ENCODE measurements at regions not wholly inside any gene's neighbourhood (a gene's known extent, or its start where the extent isn't known, plus 50 kb on each side); places are given as distances from the start of the nearest gene placed in this dataset.

DNA sequence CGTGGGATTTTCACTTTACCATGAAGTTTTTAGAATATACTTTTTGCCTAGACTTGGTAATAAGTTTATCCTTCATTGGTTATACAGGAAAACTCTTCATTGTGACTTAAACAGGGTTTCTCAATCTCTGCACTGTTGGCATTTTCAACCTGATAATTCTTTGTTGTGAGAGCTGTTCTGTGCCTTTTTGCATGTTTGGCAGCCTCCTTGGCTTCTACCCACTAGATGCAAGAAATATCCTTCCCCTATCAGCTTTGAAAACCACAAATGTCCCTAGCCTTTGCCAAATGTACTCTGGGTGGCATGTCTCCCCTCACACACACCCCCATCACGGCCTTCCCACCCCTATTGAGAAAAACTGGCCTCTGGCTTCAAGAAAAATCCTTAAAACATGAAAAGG is 180.9 kb downstream of the ESM1 start:
- ChIA-PET POLR2A (interaction anchor here (0.8 kb wide), 1 partner anchor 10 kb away, joined by 3 read pairs; no protein-coding TSS in a partner anchor), CTCF (no interaction called here)
- DNase-seq: no peak
- peaks cover 2% of the 10 kb centered on the region for H3K9me3 Mint-ChIP-seq
- ATAC-seq (ENCODE audit: low read depth): no peak
- TF ChIP-seq, protein P1, sequence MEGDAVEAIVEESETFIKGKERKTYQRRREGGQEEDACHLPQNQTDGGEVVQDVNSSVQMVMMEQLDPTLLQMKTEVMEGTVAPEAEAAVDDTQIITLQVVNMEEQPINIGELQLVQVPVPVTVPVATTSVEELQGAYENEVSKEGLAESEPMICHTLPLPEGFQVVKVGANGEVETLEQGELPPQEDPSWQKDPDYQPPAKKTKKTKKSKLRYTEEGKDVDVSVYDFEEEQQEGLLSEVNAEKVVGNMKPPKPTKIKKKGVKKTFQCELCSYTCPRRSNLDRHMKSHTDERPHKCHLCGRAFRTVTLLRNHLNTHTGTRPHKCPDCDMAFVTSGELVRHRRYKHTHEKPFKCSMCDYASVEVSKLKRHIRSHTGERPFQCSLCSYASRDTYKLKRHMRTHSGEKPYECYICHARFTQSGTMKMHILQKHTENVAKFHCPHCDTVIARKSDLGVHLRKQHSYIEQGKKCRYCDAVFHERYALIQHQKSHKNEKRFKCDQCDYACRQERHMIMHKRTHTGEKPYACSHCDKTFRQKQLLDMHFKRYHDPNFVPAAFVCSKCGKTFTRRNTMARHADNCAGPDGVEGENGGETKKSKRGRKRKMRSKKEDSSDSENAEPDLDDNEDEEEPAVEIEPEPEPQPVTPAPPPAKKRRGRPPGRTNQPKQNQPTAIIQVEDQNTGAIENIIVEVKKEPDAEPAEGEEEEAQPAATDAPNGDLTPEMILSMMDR (IDR thresholded peaks at IDR 0.05): no peak
- no peak overlapping the region for H3K27ac Mint-ChIP-seq
- no peak overlapping the region for H3K4me3 Mint-ChIP-seq
- peaks cover 24% of the 10 kb centered on the region for H3K4me1 Mint-ChIP-seq
- no peaks in the 10 kb centered on the region for H3K27me3 Mint-ChIP-seq
- no peaks in the 10 kb centered on the region for H3K36me3 Mint-ChIP-seq (ENCODE audit: low read depth)
- intact Hi-C loops (cut with micrococcal nuclease): no loop called here

DNA sequence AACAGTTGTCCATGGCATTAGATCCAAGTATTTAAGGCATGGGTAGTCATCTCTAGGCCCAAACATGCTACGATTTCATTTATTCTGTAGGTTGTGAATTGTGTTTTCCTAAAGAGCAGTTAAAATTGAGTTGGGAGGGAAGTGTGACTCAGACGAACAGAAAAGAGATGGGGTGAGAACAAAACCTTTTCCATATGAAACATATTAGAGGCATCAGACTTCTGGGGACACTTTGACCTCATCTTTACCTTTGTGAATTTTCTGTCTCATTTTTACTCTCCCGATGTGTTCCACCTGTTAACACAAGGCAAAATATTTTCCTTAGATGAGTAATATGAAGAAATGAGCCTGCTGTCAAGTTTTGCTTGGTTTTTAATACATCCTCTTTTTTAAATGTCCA is 181.3 kb downstream of the ESM1 start:
- H3K36me3 Mint-ChIP-seq (ENCODE audit: low read depth): no peaks in the 10 kb centered on the region
- H3K9me3 Mint-ChIP-seq: peaks cover 2% of the 10 kb centered on the region
- intact Hi-C loops (cut with micrococcal nuclease): no loop called here
- peaks cover 29% of the 10 kb centered on the region for H3K4me1 Mint-ChIP-seq
- DNase-seq (no peak), ATAC-seq (ENCODE audit: low read depth) (no peak)
- CTCF ChIA-PET: no interaction called here
- POLR2A ChIA-PET: interaction anchor here (0.8 kb wide), 1 partner anchor 10 kb away, joined by 3 read pairs; no protein-coding TSS in a partner anchor
- no peak overlapping the region for H3K4me3 Mint-ChIP-seq
- TF ChIP-seq, protein P1 (IDR thresholded peaks at IDR 0.05): no peak
- no peak overlapping the region for H3K27ac Mint-ChIP-seq
- no peaks in the 10 kb centered on the region for H3K27me3 Mint-ChIP-seq

DNA sequence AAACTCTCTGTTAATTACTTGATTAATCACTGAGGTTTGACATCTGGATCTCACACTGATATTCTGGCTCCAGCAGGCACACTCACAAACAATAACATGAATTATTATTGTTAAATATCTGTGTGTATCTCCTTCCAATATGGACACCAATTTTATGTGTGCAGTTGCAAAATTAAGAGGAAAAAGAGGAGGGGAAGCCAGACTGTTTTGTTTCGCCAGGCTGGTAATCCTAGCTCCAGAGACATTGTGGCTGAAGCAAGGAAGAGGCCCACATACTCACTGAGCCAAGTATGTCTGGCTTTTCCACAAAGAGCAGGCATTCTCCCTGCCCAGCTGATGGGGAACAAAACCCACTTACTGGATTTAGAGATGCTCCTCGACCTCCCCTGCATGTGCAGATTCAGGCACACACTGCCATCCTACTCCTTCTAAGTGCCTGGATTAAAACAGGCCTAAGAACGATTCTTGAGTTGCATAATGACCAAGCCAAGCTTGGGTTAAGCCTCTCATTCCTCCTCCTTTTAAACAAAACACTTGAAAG is 181.9 kb downstream of the ESM1 start:
- peaks cover 2% of the 10 kb centered on the region for H3K9me3 Mint-ChIP-seq
- no peak overlapping the region for H3K4me3 Mint-ChIP-seq
- intact Hi-C loops (cut with micrococcal nuclease): no loop called here
- POLR2A ChIA-PET: no interaction called here
- no peak overlapping the region for H3K27ac Mint-ChIP-seq
- DNase-seq: no peak
- no peaks in the 10 kb centered on the region for H3K36me3 Mint-ChIP-seq (ENCODE audit: low read depth)
- H3K4me1 Mint-ChIP-seq: peaks cover 31% of the 10 kb centered on the region
- TF ChIP-seq, protein P1 (IDR thresholded peaks at IDR 0.05): no peak
- CTCF ChIA-PET: no interaction called here
- no peaks in the 10 kb centered on the region for H3K27me3 Mint-ChIP-seq
- ATAC-seq (ENCODE audit: low read depth): no peak

- Mint-ChIP-seq H3K9me3 (peaks cover 2% of the 10 kb centered on the region), H3K27me3 (no peaks in the 10 kb centered on the region), H3K27ac (peak overlapping the region; percentile 7), H3K36me3 (ENCODE audit: low read depth) (no peaks in the 10 kb centered on the region), H3K4me3 (peak overlapping the region; percentile 11), H3K4me1 (peaks cover 30% of the 10 kb centered on the region)
- ChIA-PET POLR2A (interaction anchor here (0.7 to 1.7 kb wide), 4 partner anchors 13 to 153 kb away, joined by 3 to 4 read pairs (median 4); no protein-coding TSS in a partner anchor), CTCF (interaction anchor here (1.1 kb wide), 1 partner anchor 283 kb away, joined by 3 read pairs; the partner anchor contains the start of gene SNX18)
- ATAC-seq (ENCODE audit: low read depth) (peak; percentile 94), DNase-seq (no peak)
- TF ChIP-seq, protein P1 (IDR thresholded peaks at IDR 0.05): no peak
- intact Hi-C loops (cut with micrococcal nuclease): loop anchor here (1.0 to 5.0 kb wide), 3 partner anchors 13 to 37 kb away; no protein-coding TSS in a partner anchor
Measured at GRCh38 chr5:54799645-54800044, 185.7 kb downstream of the ESM1 start.

GRCh38 chr5:54795777-54796176 is 189.6 kb downstream of the ESM1 start:
- Mint-ChIP-seq H3K9me3 (peaks cover 2% of the 10 kb centered on the region), H3K4me1 (peaks cover 46% of the 10 kb centered on the region), H3K27ac (no peak overlapping the region), H3K27me3 (no peaks in the 10 kb centered on the region), H3K4me3 (no peak overlapping the region), H3K36me3 (ENCODE audit: low read depth) (no peaks in the 10 kb centered on the region)
- intact Hi-C loops (cut with micrococcal nuclease): loop anchor here (5.0 kb wide), 1 partner anchor 33 kb away; no protein-coding TSS in a partner anchor
- no peak for ATAC-seq (ENCODE audit: low read depth)
- ChIA-PET CTCF (interaction anchor here (0.9 kb wide), 1 partner anchor 50 kb away, joined by 4 read pairs; no protein-coding TSS in a partner anchor), POLR2A (interaction anchor here (1.1 kb wide), 1 partner anchor 150 kb away, joined by 4 read pairs; no protein-coding TSS in a partner anchor)
- DNase-seq: no peak
- TF ChIP-seq, protein P1 (IDR thresholded peaks at IDR 0.05): no peak

Data from activated B cell treated with CpG ODN at 0.5 μM for 24 hours (primary cell).